GM12874 (cell line): ENCODE measurements at regions not wholly inside any gene's neighbourhood (a gene's known extent, or its start where the extent isn't known, plus 50 kb on each side); places are given as distances from the start of the nearest gene placed in this dataset.

ENCODE experiments used
- CTCF ChIP-seq: IDR thresholded peaks from 2 replicates; pipeline ENCODE4 v1.5.1; 2011; ENCODE audit warnings: low read depth, mild to moderate bottlenecking, control low read depth, low read length, moderate library complexity; ENCODE audit not compliant: insufficient read depth

GRCh38 chr4:23305026-23305425, 584.8 kb downstream of the PPARGC1A start:
- TF ChIP-seq CTCF: no peak

GRCh38 chr4:23298371-23298770, 591.5 kb downstream of the PPARGC1A start:
- TF ChIP-seq CTCF: no peak

- TF ChIP-seq CTCF: no peak
Measured at GRCh38 chr4:23297327-23297726, 592.5 kb downstream of the PPARGC1A start.

- no peak for TF ChIP-seq CTCF
Measured at GRCh38 chr4:23291139-23291538, 598.4 kb downstream of the GBA3 start.

- no peak for TF ChIP-seq CTCF
Measured at GRCh38 chr4:23290656-23291055, 597.9 kb downstream of the GBA3 start.

GRCh38 chr4:23279377-23279986, 586.7 kb downstream of the GBA3 start:
- no peak for TF ChIP-seq CTCF

GRCh38 chr4:23278845-23279244, 586.1 kb downstream of the GBA3 start:
- TF ChIP-seq CTCF: no peak
